Activated CD8-positive, alpha-beta memory T cell treated with anti-CD3 and anti-CD28 coated beads for 1 hour (primary cell): ENCODE measurements at regions not wholly inside any gene's neighbourhood (a gene's known extent, or its start where the extent isn't known, plus 50 kb on each side); places are given as distances from the start of the nearest gene placed in this dataset.
"Not testable (repeated sequence)": the region's sequence is repeated elsewhere in the genome, so short reads cannot be mapped to it uniquely, and the experiment has no call there.

Experiments
- DNase-seq, 2 donors: peaks; one replicate each; pipeline ENCODE4 v3.0.0-alpha.2; 2020; ENCODE audit warnings: low read depth in 1 of 2; ENCODE audit errors: extremely low read depth in 1 of 2

DNA sequence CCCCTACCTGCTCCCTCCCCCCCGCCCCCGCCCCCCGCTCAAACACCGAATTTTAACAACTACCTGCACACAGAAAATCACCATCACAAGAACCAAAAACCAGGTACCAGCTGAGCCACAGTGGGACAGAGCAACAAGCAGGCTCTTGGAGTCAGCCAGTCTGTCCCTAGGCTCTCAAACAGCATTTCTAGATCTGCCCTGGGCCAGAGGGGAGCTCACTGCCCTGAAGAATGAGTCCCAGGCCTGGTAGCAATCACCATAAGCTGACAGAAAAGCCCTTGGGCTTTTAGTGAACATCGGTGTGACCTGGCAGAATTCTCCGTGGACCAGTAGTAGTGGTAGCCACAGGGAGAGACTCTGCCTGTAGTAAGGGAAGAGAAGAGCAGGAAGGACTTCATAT lies 58.3 kb downstream of the C11orf87 start:
- no peak for DNase-seq

DNA sequence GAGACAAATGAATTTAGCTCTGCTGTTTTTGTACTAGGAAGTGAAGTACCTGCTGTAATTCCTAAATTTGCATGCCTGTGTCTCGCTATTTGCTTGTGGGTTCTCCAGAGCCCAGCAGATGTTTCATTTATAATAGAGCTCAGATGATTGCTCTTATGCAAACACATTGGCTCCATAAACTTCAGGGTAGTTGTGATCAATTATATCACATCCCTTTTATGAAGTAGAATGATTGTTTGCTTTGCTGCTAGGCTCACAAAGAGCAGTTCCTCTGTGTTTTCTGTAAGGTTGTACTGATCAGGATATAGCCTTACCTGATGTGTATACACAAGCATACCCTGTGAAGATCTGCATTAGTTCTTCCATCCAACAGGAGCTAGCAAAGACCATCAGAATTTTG lies 64.1 kb downstream of the C11orf87 start:
- DNase-seq = no peak

DNA sequence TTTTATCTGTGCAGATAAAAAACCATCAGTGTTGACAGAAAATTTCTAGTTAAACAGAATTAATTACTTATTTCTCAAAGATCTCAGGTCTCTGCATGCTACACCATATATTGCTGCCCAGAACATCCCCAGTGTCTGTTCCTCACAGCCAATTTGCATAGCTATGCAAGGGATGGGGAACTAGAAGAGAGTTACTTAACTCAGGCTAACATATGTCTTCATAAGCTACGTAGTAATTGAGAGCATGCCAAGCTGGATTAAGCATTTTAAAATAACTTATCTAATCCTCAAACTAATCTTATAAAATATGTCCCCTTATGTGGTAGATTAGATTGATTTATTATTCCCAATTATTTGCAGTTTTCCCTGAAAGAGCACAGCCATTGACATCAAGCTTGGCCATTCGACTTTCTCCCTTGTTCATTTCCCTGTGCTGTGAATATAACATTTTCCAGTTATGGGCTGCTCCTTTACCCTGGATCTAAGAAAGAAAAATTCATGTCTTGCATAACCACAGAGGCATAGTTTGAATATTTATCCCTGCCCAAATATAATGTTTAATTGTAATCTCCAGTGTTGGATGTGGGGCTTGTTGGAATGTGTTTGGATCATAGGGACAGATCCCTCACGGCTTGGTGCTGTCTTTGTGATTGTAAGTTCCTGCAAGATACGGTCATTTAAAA lies 69.1 kb downstream of the C11orf87 start:
- no peak for DNase-seq

DNA sequence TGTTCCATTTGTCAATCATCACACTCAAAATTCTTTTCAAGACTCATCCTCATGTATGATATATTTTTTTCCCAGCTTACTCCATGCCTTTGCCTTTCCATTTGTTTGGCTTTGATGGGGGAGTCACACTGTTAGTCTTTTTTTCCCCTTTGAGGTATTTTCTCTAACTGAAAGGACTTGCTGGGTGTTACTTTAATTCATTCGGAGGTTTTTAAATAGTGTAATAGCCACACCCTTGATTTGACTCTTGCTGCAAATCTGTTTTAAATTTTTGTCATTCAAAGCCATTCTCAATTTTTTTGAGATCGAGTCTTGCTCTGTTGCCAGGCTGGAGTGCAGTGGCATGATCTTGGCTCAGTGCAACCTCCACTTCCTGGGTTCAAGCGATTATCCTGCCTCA lies 84.1 kb downstream of the C11orf87 start:
- no peak for DNase-seq

DNA sequence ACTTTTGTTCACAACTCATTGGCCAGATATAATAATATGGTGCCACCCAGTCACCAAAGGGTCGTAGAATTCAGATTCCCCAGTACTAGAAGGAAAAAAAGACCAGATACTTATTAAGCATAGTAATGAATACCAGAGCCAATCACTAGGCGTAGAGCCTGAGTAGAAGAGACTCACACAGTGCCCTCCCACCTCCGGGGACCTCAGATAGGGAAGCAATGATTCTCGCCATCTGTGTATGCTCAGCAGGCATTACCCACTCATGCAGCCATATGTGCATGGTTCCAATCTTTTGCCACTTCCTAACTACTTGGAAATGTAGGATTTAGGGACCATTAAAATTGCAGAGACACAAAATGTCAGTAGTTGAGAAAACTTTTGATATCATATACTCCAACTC lies 85.3 kb downstream of the C11orf87 start:
- no peak for DNase-seq

DNA sequence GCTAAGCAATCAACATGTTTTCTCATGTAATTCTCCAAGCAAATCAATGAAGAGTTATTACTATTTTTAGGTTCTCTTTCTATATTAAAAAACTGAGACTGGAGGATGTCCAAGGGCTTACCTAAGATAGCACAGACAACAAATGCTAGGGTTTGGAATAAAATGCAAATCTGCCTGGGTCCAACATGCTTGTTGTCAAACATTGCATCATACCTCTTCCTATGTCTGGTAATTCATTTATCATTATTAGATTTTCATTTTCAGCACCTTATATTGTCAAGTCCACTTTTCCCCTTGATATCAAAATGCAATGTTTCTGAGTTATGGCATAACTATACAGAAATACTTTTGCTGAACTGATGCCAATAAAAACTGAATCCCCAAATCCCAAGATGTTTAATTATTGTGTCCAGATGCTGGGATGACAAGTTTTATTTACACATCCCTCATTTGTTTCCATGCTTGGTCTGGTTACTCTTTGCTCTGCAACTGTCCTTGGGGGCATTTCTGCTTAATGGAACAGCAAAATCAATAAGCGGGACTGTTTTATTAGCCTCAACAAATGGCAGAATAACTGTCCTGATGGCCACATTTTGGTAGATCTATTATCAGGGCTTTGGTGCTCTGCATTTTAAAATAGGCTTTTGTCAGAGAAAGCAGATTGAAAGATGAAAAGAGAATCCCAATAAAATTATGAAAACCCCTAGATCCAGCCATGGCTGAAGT lies 86.0 kb downstream of the C11orf87 start:
- no peak for DNase-seq

DNA sequence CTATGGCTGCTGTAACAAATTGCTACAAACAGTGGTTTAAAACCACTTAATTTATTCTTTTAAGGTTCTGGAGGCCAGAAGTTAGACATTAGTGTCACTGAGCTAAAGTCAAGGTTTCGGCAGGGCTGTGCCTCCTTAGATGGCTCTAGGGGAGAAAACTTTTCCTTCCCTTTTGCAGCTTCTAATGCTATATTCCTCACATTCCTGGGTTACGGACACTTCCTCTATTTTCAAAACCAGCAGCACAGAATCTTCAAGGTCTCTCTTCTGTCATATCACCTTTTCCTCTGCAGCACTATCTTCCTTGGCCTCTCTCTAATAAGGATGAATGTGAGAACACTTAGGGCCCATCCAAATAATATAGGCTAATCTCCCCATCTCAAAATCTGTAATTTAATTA lies 87.0 kb downstream of the C11orf87 start:
- no peak for DNase-seq

DNA sequence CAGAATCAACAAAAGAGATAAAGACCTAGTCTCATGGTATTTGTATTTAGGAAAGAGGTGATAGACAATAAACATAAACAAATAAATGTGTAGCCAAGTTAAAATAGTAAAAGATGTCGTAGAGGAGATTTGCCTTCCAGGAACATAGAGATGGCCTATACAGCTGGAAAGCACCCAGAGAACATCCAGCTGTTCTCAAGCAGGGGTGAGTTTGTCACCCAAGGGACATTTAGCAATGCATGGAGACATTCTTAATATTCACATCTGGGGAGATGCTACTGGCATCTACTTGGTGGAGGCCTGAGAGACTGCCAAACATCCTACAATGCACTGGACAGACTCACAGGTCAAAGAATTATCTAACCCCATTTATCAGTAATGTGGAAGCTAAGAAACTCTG lies 88.3 kb downstream of the C11orf87 start:
- DNase-seq = no peak

DNA sequence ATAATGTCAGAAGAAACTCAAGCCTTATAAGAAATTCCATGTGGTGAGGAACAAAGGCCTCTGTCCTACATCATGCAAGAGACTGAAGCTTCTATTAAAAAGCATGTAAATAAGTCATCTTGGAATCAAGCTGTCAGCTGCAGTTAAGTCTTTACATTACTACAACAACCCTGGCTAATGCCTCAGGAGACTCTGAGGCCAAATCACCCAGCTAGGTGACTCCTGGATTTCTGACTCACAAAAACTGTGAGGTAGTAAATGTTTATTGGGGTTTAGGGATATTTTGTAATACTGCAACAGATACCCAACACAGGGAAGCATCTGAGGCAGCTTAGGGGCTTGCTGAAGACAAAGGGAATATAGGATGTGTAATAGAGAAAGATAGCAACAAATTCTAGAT lies 89.6 kb downstream of the C11orf87 start:
- no peak for DNase-seq

DNA sequence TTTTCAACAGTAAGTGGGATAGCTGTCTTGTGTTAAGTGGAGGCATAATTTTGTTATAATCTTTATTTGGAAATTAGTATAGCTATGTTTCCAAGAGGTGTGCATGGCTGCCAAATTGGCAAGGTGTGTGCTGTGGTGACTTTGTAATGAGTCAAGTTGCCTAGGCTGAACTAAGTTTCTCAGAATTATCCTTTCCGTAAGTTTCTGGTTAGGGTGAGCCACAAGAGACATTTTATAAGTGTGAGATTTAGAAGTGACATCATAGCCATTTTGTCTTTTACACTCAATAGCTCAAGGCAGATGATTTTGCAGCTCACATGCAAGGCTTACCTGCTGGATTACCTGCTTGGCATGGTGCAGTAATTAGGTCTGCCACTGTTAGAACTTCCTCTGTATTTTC lies 90.3 kb downstream of the C11orf87 start:
- DNase-seq = no peak

DNA sequence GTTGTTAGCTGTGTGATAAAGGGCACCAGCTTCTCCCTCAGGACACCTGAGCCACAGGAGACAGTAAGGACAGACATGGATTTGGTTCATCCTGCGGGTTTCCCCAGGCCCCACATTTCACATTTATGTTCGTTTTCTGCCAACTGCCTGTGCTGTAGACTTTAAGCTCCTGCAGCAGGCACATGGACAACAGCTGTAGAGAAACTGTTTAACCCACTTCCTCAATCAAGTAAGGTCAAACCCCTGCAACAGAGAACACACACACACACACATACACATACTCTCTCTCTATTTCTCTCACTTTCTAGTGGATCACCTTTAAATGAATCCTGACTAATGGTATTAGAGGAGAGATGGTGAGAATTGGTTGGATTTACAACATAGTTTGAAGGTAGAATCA lies 90.7 kb downstream of the C11orf87 start:
- DNase-seq = no peak

DNA sequence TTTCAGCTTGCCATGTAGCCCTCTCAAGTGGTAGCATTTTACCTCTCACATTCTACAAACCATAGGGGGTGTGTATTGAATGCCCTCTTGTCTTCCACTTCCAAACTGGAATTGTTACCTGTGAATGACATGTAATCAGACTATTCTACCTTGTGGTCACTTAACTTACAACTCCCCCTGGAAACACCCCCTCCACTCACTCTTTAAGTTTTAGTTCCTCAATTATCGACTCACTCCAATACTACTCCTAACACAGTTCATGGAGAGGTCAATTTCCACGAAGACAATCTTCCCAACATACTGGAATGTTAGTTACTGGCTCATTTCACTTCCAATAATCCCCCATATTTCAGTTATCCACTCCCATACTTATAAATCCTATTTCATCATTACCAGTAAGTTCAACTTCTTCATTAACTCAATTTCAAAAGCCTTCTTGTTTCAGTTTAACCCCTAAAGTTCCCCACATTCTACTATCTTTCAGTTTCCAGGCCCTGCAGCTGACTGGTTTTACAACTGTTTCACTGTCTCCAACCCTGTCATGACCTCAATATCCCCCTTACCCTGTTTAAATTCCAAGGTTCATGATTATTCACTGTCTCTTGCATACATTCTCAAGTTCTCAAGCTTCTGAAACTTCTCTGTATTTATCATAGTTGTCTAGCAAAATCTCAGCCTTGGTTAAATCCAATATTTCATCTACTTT lies 92.5 kb downstream of the C11orf87 start:
- no peak for DNase-seq

DNA sequence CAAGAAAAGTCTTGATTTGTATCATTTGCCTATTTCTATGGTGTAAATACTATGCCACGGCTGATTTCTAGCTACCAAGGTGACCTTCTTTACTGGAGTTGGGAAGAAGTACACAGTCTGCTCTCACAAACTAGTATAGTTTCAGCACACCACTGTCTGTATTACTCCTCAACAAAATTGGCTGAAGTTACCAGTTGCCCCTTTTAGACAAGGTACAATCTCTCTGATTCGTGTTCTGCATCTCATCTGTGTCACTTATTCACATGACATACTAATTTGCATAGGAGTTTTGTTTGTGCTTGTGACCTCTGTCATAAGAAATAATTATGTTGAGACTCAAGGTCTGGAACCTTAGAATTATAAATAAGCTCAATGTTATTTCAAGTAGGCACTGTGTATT lies 97.3 kb downstream of the C11orf87 start:
- no peak for DNase-seq

DNA sequence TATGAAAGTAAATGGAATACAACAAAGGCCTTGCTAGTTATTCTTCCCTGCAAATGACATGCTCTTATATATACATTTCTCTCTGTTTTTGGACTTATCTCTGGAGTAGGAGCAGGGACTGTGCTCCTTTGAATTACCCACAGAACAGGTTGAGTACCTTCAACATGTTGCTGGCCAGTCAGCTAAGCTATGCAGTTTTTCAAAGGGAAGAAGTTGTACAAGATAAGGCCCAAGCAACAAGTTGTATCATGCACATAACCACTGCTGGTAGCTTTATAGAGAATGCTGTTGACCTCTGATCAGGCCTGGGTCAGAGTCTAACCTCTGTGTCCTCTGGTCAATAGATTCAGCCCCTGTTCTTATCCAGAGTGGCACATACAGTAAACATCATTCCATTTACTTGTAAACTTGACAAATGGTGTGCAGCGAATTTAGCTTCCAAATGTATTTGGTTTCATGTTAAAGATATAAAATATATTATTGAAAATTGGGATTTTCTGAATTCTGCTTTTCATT lies 99.6 kb downstream of the C11orf87 start:
- no peak for DNase-seq

DNA sequence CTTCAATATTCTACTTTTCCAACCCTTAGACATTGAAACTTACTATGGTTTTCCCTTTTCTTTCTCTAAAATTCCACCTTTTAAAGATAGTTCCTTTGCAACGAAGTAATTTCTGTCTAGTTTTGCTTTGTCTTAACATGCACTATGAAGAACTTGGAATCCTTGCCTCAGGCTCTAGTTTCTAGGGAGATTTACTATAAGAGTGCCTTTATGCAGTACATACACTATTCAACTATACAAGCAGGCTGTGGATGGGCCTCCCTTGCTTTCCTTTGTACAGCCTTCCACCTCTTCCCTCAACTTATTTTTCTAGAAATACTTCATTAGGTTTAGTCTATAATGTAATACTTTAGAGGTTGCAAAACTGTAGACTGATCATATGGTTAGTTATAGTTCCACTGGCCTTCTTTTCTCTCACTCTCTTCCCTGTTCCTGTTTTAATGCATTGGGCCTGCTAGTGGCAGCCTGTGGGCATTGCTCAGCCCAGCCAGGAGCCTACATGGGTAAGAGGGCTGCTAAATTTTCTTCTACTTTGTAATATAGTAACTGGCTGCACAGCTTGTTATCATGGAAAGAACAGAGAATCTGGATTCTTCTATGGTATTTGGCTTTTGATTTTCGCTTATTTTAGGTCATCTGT lies 100.2 kb downstream of the C11orf87 start:
- DNase-seq = no peak

DNA sequence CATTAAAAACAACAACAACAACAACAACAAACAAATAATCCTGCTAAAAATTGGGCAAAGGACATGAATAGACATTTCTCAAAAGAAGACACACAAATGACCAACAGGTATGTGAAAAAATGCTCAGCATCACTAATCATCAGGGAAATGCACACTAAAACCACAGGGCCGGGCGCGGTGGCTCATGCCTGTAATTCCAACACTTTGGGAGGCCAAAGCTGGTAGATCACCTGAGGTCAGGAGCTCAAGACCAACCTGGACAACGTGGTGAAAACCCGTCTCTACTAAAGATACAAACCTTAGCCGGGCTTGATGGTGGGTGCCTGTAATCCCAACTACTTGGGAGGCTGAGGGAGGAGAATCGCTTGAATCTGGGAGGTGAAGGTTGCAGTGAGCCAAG lies 103.6 kb downstream of the C11orf87 start:
- not testable (repeated sequence) for DNase-seq

DNA sequence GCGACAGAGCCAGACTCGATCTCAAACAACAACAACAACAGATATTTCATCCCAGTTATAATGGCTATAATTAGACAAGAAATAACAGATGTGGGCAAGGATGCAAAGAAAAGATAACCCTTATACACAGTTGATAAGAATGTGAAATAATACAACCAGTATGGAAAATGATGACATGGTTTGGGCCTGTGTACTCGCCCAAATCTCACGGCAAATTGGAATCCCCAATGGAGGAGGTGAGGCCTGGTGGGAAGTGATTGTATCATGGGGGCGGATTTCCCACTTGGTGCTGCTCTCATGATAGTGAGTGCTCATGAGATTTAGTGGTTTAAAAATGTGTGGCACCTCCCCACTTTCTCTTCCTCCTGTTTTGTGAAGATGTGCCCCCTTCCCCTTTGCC lies 104.1 kb downstream of the C11orf87 start:
- DNase-seq = no peak

DNA sequence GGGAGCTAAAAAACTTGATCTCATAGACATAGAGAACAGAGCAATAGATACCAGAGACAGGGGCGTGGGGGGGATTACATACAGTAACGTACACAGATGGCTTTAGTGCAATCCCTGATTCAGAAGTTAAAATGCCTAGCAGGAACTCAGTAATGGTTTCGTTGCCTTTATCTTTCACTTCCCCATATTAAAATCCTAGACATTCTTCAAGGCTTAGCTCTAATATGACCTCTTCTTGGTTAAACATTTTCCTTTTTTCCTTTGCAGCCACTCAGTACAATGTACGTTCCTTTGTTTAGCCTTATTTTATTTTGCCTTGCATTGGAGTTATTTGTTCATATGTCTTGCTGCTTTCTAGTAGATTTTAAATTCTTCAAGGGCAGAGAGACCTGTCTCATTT lies 104.9 kb downstream of the C11orf87 start:
- no peak for DNase-seq

DNA sequence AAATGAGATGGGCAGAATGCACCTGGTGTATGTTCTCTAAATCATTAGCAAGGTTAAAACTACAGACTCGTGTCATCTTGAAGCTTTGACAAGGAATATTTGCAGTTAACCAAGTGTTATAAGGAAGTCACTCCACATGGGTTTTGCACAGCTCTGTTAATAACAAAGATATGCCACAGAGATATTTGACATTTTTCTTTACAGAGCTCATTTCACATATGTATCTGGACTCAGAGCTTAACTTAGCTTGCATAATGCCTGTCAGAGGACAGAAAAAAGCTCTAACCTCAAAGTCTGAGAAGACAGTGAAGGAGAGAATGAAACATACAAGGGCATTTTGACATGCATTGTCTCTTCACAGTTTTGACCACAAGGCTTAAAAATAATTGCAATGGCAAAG lies 105.5 kb downstream of the C11orf87 start:
- DNase-seq = no peak

DNA sequence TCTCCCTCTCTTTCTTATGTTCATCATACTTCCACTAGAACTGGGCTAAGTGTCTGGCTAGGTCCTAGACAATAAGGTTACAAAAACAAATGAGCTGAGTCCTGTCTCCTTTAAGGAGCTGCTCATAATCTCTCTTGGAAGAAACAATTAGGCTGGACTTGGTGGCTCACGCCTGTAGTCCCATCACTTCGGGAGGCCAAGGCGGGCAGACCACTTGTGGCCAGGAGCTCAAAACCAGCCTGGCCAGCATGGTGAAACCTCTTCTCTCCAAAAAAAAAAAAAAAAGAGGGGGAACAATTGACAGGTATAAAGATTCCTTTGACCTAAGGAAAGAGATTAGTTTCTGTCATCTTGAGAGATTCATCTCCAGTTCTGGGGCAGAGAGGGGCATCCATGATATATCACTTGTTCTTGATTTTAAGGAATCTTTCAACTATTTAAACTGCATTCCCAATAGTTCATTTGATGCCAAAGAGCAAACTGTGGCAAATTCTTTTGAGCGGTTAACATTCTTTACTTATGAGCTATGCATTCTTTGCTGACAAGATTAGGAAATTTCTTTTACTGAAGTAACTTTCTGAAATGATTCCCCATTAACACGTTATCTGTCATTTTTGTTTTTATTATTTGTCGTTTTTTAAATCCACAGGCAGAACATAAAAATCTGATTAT lies 125.5 kb downstream of the C11orf87 start:
- DNase-seq = no peak

DNA sequence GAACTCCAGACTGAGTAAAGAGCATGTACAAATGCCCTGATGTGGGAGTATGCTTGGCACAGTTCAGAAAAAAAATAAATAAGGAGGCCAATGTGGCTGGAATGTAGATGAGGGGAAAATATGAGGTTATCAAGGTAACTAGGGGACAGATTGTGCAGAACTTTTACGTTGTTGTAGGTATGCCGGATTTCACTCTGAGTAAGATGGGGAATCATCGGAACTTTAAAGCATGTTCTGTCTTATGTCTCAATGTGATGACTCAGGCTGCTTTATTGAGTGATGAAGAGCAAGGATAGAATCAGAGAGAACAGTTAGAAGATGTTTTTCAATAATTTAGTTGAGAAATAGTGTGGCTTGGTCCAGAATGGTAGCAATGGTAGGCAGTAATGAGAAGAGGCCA lies 130.4 kb downstream of the C11orf87 start:
- DNase-seq = no peak
